Endodermal cell (in vitro differentiated cells): ENCODE measurements at regions not wholly inside any gene's neighbourhood (a gene's known extent, or its start where the extent isn't known, plus 50 kb on each side); places are given as distances from the start of the nearest gene placed in this dataset.

Experiments used
- DNase-seq: peaks from one replicate; pipeline ENCODE4 v3.0.0-alpha.2; 2017
- H3K27ac ChIP-seq: 2 replicates; pipeline ENCODE4 v1.5.1; 2013; ENCODE audit warnings: mild to moderate bottlenecking, low read depth, low read length, moderate library complexity
- H3K27me3 ChIP-seq: 2 replicates; pipeline ENCODE4 v1.6.1; 2013; ENCODE audit warnings: mild to moderate bottlenecking, low read length, moderate library complexity; ENCODE audit not compliant: insufficient read depth, control insufficient read depth, poor library complexity, severe bottlenecking
- H3K36me3 ChIP-seq: 2 replicates; pipeline ENCODE4 v1.7.0; 2013; ENCODE audit warnings: mild to moderate bottlenecking, low read length, moderate library complexity; ENCODE audit not compliant: control insufficient read depth, insufficient read depth
- H3K4me1 ChIP-seq: one replicate; pipeline ENCODE4 v1.7.0; 2013; ENCODE audit warnings: low read length; ENCODE audit not compliant: control insufficient read depth, insufficient read depth
- H3K4me3 ChIP-seq: 2 replicates; pipeline ENCODE4 v1.5.1; 2013; ENCODE audit warnings: mild to moderate bottlenecking, low read length, moderate library complexity
- H3K9ac ChIP-seq: 2 replicates; pipeline ENCODE4 v1.6.1; 2013; ENCODE audit warnings: mild to moderate bottlenecking, low read length, moderate library complexity; ENCODE audit not compliant: poor library complexity, severe bottlenecking; ENCODE audit errors: extremely low read depth
- H3K9me3 ChIP-seq: 2 replicates; pipeline ENCODE4 v1.6.1; 2013; ENCODE audit warnings: mild to moderate bottlenecking, low read length, moderate library complexity; ENCODE audit not compliant: control insufficient read depth
- H3K27ac Mint-ChIP-seq: 2 replicates; pipeline ENCODE4 v1.8.0; 2020; ENCODE audit warnings: mixed read lengths
- H3K27me3 Mint-ChIP-seq: 2 replicates; pipeline ENCODE4 v1.8.0; 2021; ENCODE audit warnings: mild to moderate bottlenecking, mixed read lengths; ENCODE audit not compliant: insufficient read depth
- H3K36me3 Mint-ChIP-seq: 2 replicates; pipeline ENCODE4 v1.8.0; 2020; ENCODE audit warnings: low read depth, mixed read lengths
- H3K4me1 Mint-ChIP-seq: 2 replicates; pipeline ENCODE4 v1.8.0; 2020; ENCODE audit warnings: mixed read lengths
- H3K4me3 Mint-ChIP-seq: 2 replicates; pipeline ENCODE4 v1.8.0; 2020; ENCODE audit warnings: mild to moderate bottlenecking, moderate library complexity, mixed read lengths
- H3K9me3 Mint-ChIP-seq: 2 replicates; pipeline ENCODE4 v1.8.0; 2020; ENCODE audit warnings: mild to moderate bottlenecking, mixed read lengths
- CTCF ChIP-seq: fragments of 200-600 bp; sonication (generic); conservative IDR thresholded peaks from 2 replicates; pipeline ENCODE4 v1.5.0; 2021; ENCODE audit warnings: antibody characterized with exemption, mild to moderate bottlenecking
- WGBS, 2 experiments: methylation state at CpG; one replicate each; pipeline versions ENCODE4 v1.1.5 to v1.1.7; 2013; ENCODE audit warnings: missing lambda C conversion rate in 2 of 2, mixed read lengths in 1 of 2; ENCODE audit not compliant: insufficient coverage in 1 of 2, insufficient read length in 1 of 2; 5-methylcytosine and 5-hydroxymethylcytosine counted together

GRCh38 chr1:229941831-229942230 is 125.2 kb upstream of the GALNT2 start:
- peaks cover 9% of the 10 kb centered on the region for H3K27me3 Mint-ChIP-seq

GRCh38 chr1:229942501-229942900 is 124.5 kb upstream of the GALNT2 start:
- H3K36me3 Mint-ChIP-seq, result no peaks in the 10 kb centered on the region
- H3K4me3 Mint-ChIP-seq, result no peak overlapping the region
- H3K4me1 ChIP-seq, result no peaks in the 10 kb centered on the region
- no peak overlapping the region for H3K27ac Mint-ChIP-seq
- H3K4me1 Mint-ChIP-seq, result peaks cover 8% of the 10 kb centered on the region
- 94 to 100% methylated on average over 1 of the region's 1 CpG for WGBS, 2 experiments
- no peaks in the 10 kb centered on the region for H3K9me3 Mint-ChIP-seq
- no peak overlapping the region for H3K9ac ChIP-seq
- H3K27me3 Mint-ChIP-seq, result peaks cover 9% of the 10 kb centered on the region
- DNase-seq, result no peak
- H3K27ac ChIP-seq, result no peak overlapping the region
- H3K36me3 ChIP-seq, result no peaks in the 10 kb centered on the region
- no peak for TF ChIP-seq CTCF
- H3K27me3 ChIP-seq, result no peaks in the 10 kb centered on the region
- no peaks in the 10 kb centered on the region for H3K9me3 ChIP-seq
- H3K4me3 ChIP-seq, result no peak overlapping the region

More at GRCh38 chr1:229941831-229942230, 125.2 kb upstream of the GALNT2 start:
- TF ChIP-seq CTCF, result no peak
- H3K4me3 Mint-ChIP-seq, result no peak overlapping the region
- Histone ChIP-seq H3K36me3 (no peaks in the 10 kb centered on the region), H3K27me3 (no peaks in the 10 kb centered on the region), H3K4me1 (no peaks in the 10 kb centered on the region), H3K9ac (no peak overlapping the region), H3K9me3 (no peaks in the 10 kb centered on the region), H3K4me3 (no peak overlapping the region), H3K27ac (no peak overlapping the region)
- H3K9me3 Mint-ChIP-seq, result no peaks in the 10 kb centered on the region
- H3K36me3 Mint-ChIP-seq, result no peaks in the 10 kb centered on the region
- WGBS, 2 experiments, result 86 to 88% methylated on average over 5 to 10 of the region's 10 CpGs
- H3K4me1 Mint-ChIP-seq, result peaks cover 8% of the 10 kb centered on the region
- no peak for DNase-seq
- no peak overlapping the region for H3K27ac Mint-ChIP-seq

GRCh38 chr1:229943148-229943714 is 123.8 kb upstream of the GALNT2 start:
- Mint-ChIP-seq H3K36me3 (no peaks in the 10 kb centered on the region), H3K4me1 (peaks cover 8% of the 10 kb centered on the region), H3K27ac (no peak overlapping the region), H3K27me3 (peaks cover 9% of the 10 kb centered on the region), H3K4me3 (no peak overlapping the region), H3K9me3 (no peaks in the 10 kb centered on the region)
- H3K9me3 ChIP-seq, result no peaks in the 10 kb centered on the region
- DNase-seq, result no peak
- H3K4me3 ChIP-seq, result no peak overlapping the region
- H3K27me3 ChIP-seq, result no peaks in the 10 kb centered on the region
- no peak overlapping the region for H3K9ac ChIP-seq
- no peak for TF ChIP-seq CTCF
- H3K36me3 ChIP-seq, result no peaks in the 10 kb centered on the region
- no peaks in the 10 kb centered on the region for H3K4me1 ChIP-seq
- H3K27ac ChIP-seq, result no peak overlapping the region
- 88 to 92% methylated on average over 3 to 7 of the region's 7 CpGs for WGBS, 2 experiments
